DND-41 (cell line): ENCODE measurements at regions not wholly inside any gene's neighbourhood (a gene's known extent, or its start where the extent isn't known, plus 50 kb on each side); places are given as distances from the start of the nearest gene placed in this dataset.

Experiments used
- ATAC-seq: fragments of 200-7000 bp; cut with Tn5 transposase; 3 replicates; pipeline ENCODE4 v1.9.1; 2021; ENCODE audit warnings: low read depth; ENCODE audit not compliant: insufficient read depth
- DNase-seq: peaks from one replicate; pipeline ENCODE4 v3.0.0-alpha.2; 2020
- H2AFZ ChIP-seq: 2 replicates; pipeline ENCODE4 v1.6.0; 2012; ENCODE audit warnings: low read depth, low read length
- H3K27ac ChIP-seq: 2 replicates; pipeline ENCODE4 v1.5.1; 2012; ENCODE audit warnings: low read length, inconsistent platforms
- H3K27me3 ChIP-seq: fragments of 200-600 bp; sonication (generic); 2 replicates; pipeline ENCODE4 v1.6.0; 2012; ENCODE audit warnings: low read length, mild to moderate bottlenecking, inconsistent platforms; ENCODE audit not compliant: insufficient read depth, poor library complexity
- H3K36me3 ChIP-seq: 2 replicates; pipeline ENCODE4 v1.5.1; 2012; ENCODE audit warnings: low read length, inconsistent platforms; ENCODE audit not compliant: insufficient read depth
- H3K4me1 ChIP-seq: 2 replicates; pipeline ENCODE4 v1.5.1; 2012; ENCODE audit warnings: mild to moderate bottlenecking, low read length; ENCODE audit not compliant: insufficient read depth
- H3K4me2 ChIP-seq: 2 replicates; pipeline ENCODE4 v1.6.0; 2012; ENCODE audit warnings: mild to moderate bottlenecking, moderate library complexity, low read length, inconsistent platforms; ENCODE audit not compliant: insufficient read depth
- H3K4me3 ChIP-seq, 2 experiments: fragments of 200-600 bp in 1 of 2; shearing (Covaris generic) in 1 of 2; 2 replicates each; pipeline ENCODE4 v1.5.1; 2012 to 2016; ENCODE audit warnings: inconsistent platforms in 2 of 2, low read length in 2 of 2, mild to moderate bottlenecking in 2 of 2, low read depth in 1 of 2, moderate library complexity in 1 of 2
- H3K79me2 ChIP-seq: 2 replicates; pipeline ENCODE4 v1.6.0; 2012; ENCODE audit warnings: low read length, inconsistent platforms; ENCODE audit not compliant: insufficient read depth
- H3K9ac ChIP-seq: 2 replicates; pipeline ENCODE4 v1.6.0; 2012; ENCODE audit warnings: low read depth, mild to moderate bottlenecking, inconsistent platforms, low read length, moderate library complexity
- H3K9me3 ChIP-seq: 2 replicates; pipeline ENCODE4 v1.5.1; 2012; ENCODE audit warnings: low read length, moderate library complexity, mild to moderate bottlenecking, inconsistent platforms; ENCODE audit not compliant: insufficient read depth, severe bottlenecking
- H4K20me1 ChIP-seq: 2 replicates; pipeline ENCODE4 v1.6.0; 2012; ENCODE audit warnings: low read length; ENCODE audit not compliant: insufficient read depth
- CTCF ChIP-seq: IDR thresholded peaks from 2 replicates; pipeline ENCODE4 v1.5.1; 2012; ENCODE audit warnings: borderline replicate concordance, low read length, moderate library complexity, mild to moderate bottlenecking; ENCODE audit not compliant: poor library complexity, severe bottlenecking; ENCODE audit errors: extremely low read depth
- EZH2 ChIP-seq: IDR thresholded peaks from 3 replicates; pipeline ENCODE4 v1.6.1; 2012; ENCODE audit warnings: borderline replicate concordance, low read depth, mild to moderate bottlenecking, moderate library complexity, low read length, inconsistent platforms; ENCODE audit not compliant: severe bottlenecking

GRCh38 chrX:30153881-30154260 is 61.5 kb upstream of the MAGEB2 start:
- Histone ChIP-seq H3K79me2 (no peaks in the 10 kb centered on the region), H3K36me3 (no peaks in the 10 kb centered on the region), H3K4me2 (no peak overlapping the region), H2AFZ (no peak overlapping the region), H3K4me3 (no peak overlapping the region), H3K9ac (no peak overlapping the region), H4K20me1 (no peaks in the 10 kb centered on the region), H3K9me3 (no peaks in the 10 kb centered on the region), H3K4me1 (no peaks in the 10 kb centered on the region), H3K27me3 (no peaks in the 10 kb centered on the region), H3K27ac (no peak overlapping the region)
- ATAC-seq (no peak), DNase-seq (no peak)
- TF ChIP-seq EZH2 (no peak), CTCF (no peak)

GRCh38 chrX:30156009-30156408 is 59.4 kb upstream of the MAGEB2 start:
- H3K79me2 ChIP-seq: no peaks in the 10 kb centered on the region
- no peak for DNase-seq
- no peaks in the 10 kb centered on the region for H3K27me3 ChIP-seq
- H3K27ac ChIP-seq: no peak overlapping the region
- no peak overlapping the region for H2AFZ ChIP-seq
- H3K4me1 ChIP-seq: no peaks in the 10 kb centered on the region
- no peak overlapping the region for H3K4me3 ChIP-seq
- no peaks in the 10 kb centered on the region for H4K20me1 ChIP-seq
- no peak overlapping the region for H3K4me2 ChIP-seq
- no peak for TF ChIP-seq EZH2
- TF ChIP-seq CTCF: no peak
- H3K9ac ChIP-seq: no peak overlapping the region
- no peak for ATAC-seq
- no peaks in the 10 kb centered on the region for H3K36me3 ChIP-seq
- H3K9me3 ChIP-seq: no peaks in the 10 kb centered on the region

- no peak overlapping the region for H2AFZ ChIP-seq
- ATAC-seq: no peak
- no peak overlapping the region for H3K4me3 ChIP-seq
- H3K4me1 ChIP-seq: no peaks in the 10 kb centered on the region
- H4K20me1 ChIP-seq: no peaks in the 10 kb centered on the region
- no peaks in the 10 kb centered on the region for H3K9me3 ChIP-seq
- no peaks in the 10 kb centered on the region for H3K36me3 ChIP-seq
- H3K27me3 ChIP-seq: no peaks in the 10 kb centered on the region
- H3K27ac ChIP-seq: no peak overlapping the region
- no peak overlapping the region for H3K9ac ChIP-seq
- TF ChIP-seq EZH2 (no peak), CTCF (no peak)
- no peak overlapping the region for H3K4me2 ChIP-seq
- H3K79me2 ChIP-seq: no peaks in the 10 kb centered on the region
- DNase-seq: no peak
Measured at GRCh38 chrX:30156880-30157560, 58.3 kb upstream of the MAGEB2 start.
